GM12878 (cell line): ENCODE measurements at regions not wholly inside any gene's neighbourhood (a gene's known extent, or its start where the extent isn't known, plus 50 kb on each side); places are given as distances from the start of the nearest gene placed in this dataset.

ENCODE experiments used
- ATAC-seq: fragments of 200-7000 bp; cut with Tn5 transposase; 3 replicates; pipeline ENCODE4 v1.9.1; 2020; ENCODE audit warnings: mild to moderate bottlenecking, moderate library complexity
- BruUV-seq: library from RNA; stranded (reverse); fragments of 400-500 nt; replicated peaks from 2 replicates; lab custom pipeline; 2021; lab: Mats Ljungman, UMichigan
- CTCF ChIA-PET: fragments of 300-600 bp; sonication (Branson Sonifier 250); formaldehyde crosslinking; extraction: SDS; loops from one replicate; lab custom pipeline; 2021; ENCODE audit warnings: inconsistent platforms; lab: Yijun Ruan, JAX
- POLR2A ChIA-PET: fragments of 350-600 bp; formaldehyde crosslinking; extraction: SDS; loops from one replicate; lab custom pipeline; 2021; ENCODE audit warnings: inconsistent platforms; lab: Charles Lee
- RAD21 ChIA-PET: fragments of 300-600 bp; sonication (Branson Sonifier 250); formaldehyde crosslinking; loops from one replicate; lab custom pipeline; 2023; ENCODE audit warnings: antibody characterized with exemption; ENCODE audit not compliant: unreplicated experiment; lab: Charles Lee
- SMC1A ChIA-PET: fragments of 300-600 bp; sonication (Branson Sonifier 250); formaldehyde crosslinking; loops from one replicate; lab custom pipeline; 2023; ENCODE audit not compliant: unreplicated experiment, uncharacterized antibody; lab: Charles Lee
- DNase-seq: peaks from one replicate; pipeline ENCODE4 v3.0.0-alpha.2; 2011; ENCODE audit warnings: low read depth, low spot score
- FAIRE-seq: peaks from 3 replicates; lab custom pipeline; 2011; peaks lifted over from hg19 to GRCh38; lab: Jason Lieb, UNC
- H2AFZ ChIP-seq: 2 replicates; pipeline ENCODE4 v1.6.0; 2011; ENCODE audit warnings: low read depth, low read length, control low read depth; ENCODE audit not compliant: control insufficient read depth
- H3K27ac ChIP-seq: 2 replicates; pipeline ENCODE4 v1.5.1; 2011; ENCODE audit warnings: control low read depth; ENCODE audit not compliant: control insufficient read depth, insufficient read depth
- H3K27me3 ChIP-seq, 2 experiments: replicated peaks in 1 of 2; 2 replicates each; pipeline versions ENCODE4 v1.6.0 to v1.6.1; 2011; ENCODE audit warnings: low read length in 1 of 2; ENCODE audit not compliant: control insufficient read depth in 2 of 2, insufficient read depth in 2 of 2
- H3K36me3 ChIP-seq, 2 experiments: 2 replicates each; pipeline ENCODE4 v1.5.1; 2011; ENCODE audit warnings: low read length in 1 of 2; ENCODE audit not compliant: control insufficient read depth in 2 of 2, insufficient read depth in 2 of 2
- H3K4me1 ChIP-seq: 2 replicates; pipeline ENCODE4 v1.6.1; 2011; ENCODE audit warnings: mild to moderate bottlenecking, low read length, moderate library complexity, mixed read lengths; ENCODE audit not compliant: control insufficient read depth, insufficient read depth
- H3K4me2 ChIP-seq: 2 replicates; pipeline ENCODE4 v1.6.0; 2011; ENCODE audit warnings: control low read depth; ENCODE audit not compliant: control insufficient read depth, insufficient read depth
- H3K4me3 ChIP-seq: fragments of 200-600 bp; sonication (generic); 2 replicates; pipeline ENCODE4 v1.5.1; 2016
- H3K79me2 ChIP-seq: 2 replicates; pipeline ENCODE4 v1.6.0; 2011; ENCODE audit warnings: low read length; ENCODE audit not compliant: control insufficient read depth, insufficient read depth
- H3K9ac ChIP-seq: 2 replicates; pipeline ENCODE4 v1.8.0; 2011; ENCODE audit warnings: low read length, control low read depth, mixed read lengths; ENCODE audit not compliant: control insufficient read depth, insufficient read depth
- H3K9me3 ChIP-seq: replicated peaks from 3 replicates; pipeline ENCODE4 v1.5.1; 2011; ENCODE audit warnings: mild to moderate bottlenecking, low read length; ENCODE audit not compliant: control insufficient read depth, insufficient read depth
- H4K20me1 ChIP-seq: 2 replicates; pipeline ENCODE4 v1.6.0; 2011; ENCODE audit not compliant: control insufficient read depth, insufficient read depth
- ATF7 ChIP-seq: fragments of 450-650 bp; IDR thresholded peaks from 2 replicates; pipeline ENCODE4 v1.6.1; 2016; ENCODE audit warnings: low read depth, mild to moderate bottlenecking
- CBX3 ChIP-seq: fragments of 200-600 bp; sonication (generic); IDR thresholded peaks from 2 replicates; pipeline ENCODE4 v1.6.1; 2016; ENCODE audit warnings: low read depth, borderline replicate concordance
- CHD4 ChIP-seq: fragments of 200-600 bp; sonication (generic); IDR thresholded peaks from 2 replicates; pipeline ENCODE4 v1.6.1; 2016; ENCODE audit warnings: mild to moderate bottlenecking
- CTCF ChIP-seq, 3 experiments: IDR thresholded peaks in 2 of 3; conservative IDR thresholded peaks in 1 of 3; 2 replicates each; pipeline ENCODE4 v1.5.1; 2011; ENCODE audit warnings: low read depth in 3 of 3, low read length in 3 of 3, mild to moderate bottlenecking in 3 of 3, control low read depth in 2 of 3, moderate library complexity in 2 of 3, inconsistent platforms in 1 of 3, mixed read lengths in 1 of 3; ENCODE audit not compliant: control insufficient read depth in 2 of 3, insufficient read depth in 1 of 3; ENCODE audit errors: extremely low read depth in 1 of 3
- EZH2 ChIP-seq: IDR thresholded peaks from 2 replicates; pipeline ENCODE4 v1.6.1; 2012; ENCODE audit warnings: low read depth, mild to moderate bottlenecking, control low read depth, inconsistent platforms, low read length, borderline replicate concordance; ENCODE audit not compliant: control insufficient read depth
- JUND ChIP-seq: IDR thresholded peaks from 2 replicates; pipeline ENCODE4 v1.6.1; 2012; ENCODE audit warnings: low read depth, mild to moderate bottlenecking, low read length, improper control_type of control experiment, moderate library complexity
- MYC ChIP-seq: IDR thresholded peaks from 2 replicates; pipeline ENCODE4 v1.6.1; 2011; ENCODE audit warnings: mild to moderate bottlenecking, low read length, moderate library complexity, inconsistent platforms; ENCODE audit not compliant: insufficient read depth, insufficient replicate concordance, insufficient read length, severe bottlenecking
- NFYA ChIP-seq: IDR thresholded peaks from 2 replicates; pipeline ENCODE4 v1.6.1; 2011; ENCODE audit warnings: low read depth, mild to moderate bottlenecking, low read length, improper control_type of control experiment, borderline replicate concordance
- NR2C1 ChIP-seq: fragments of 450-650 bp; IDR thresholded peaks from 2 replicates; pipeline ENCODE4 v1.6.1; 2017; ENCODE audit warnings: antibody characterized with exemption, mild to moderate bottlenecking, moderate library complexity
- RAD21 ChIP-seq: IDR thresholded peaks from 2 replicates; pipeline ENCODE4 v1.6.1; 2011; ENCODE audit warnings: mild to moderate bottlenecking, low read depth, low read length, moderate library complexity; ENCODE audit not compliant: insufficient read depth
- REST ChIP-seq: IDR thresholded peaks from 2 replicates; pipeline ENCODE4 v1.6.1; 2012; ENCODE audit warnings: mild to moderate bottlenecking, low read depth, low read length
- SIN3A ChIP-seq: IDR thresholded peaks from 2 replicates; pipeline ENCODE4 v1.6.1; 2012; ENCODE audit warnings: low read depth, low read length, improper control_type of control experiment
- SKIL ChIP-seq: fragments of 450-650 bp; IDR thresholded peaks from 2 replicates; pipeline ENCODE4 v1.6.1; 2017; ENCODE audit warnings: mild to moderate bottlenecking, low read depth, inconsistent platforms; ENCODE audit not compliant: poor library complexity, severe bottlenecking
- ZBED1 ChIP-seq: IDR thresholded peaks from 2 replicates; pipeline ENCODE4 v1.6.1; 2016; ENCODE audit warnings: borderline replicate concordance
- ZBTB33 ChIP-seq: fragments of 450-650 bp; IDR thresholded peaks from 2 replicates; pipeline ENCODE4 v1.6.1; 2017; ENCODE audit warnings: mild to moderate bottlenecking
- WGBS: methylation state at CpG from one replicate; pipeline ENCODE4 v1.1.6; 2016; ENCODE audit warnings: low lambda C conversion rate; ENCODE audit not compliant: insufficient replicate concordance, insufficient coverage; ENCODE audit errors: missing lambda C conversion rate; 5-methylcytosine and 5-hydroxymethylcytosine counted together
- in situ Hi-C: fragments of 300-500 bp; cut with MboI; formaldehyde crosslinking; loops from 9 replicates; pipeline ENCODE4 v1.14.3; 2018; ENCODE audit warnings: mixed read lengths
- intact Hi-C: fragments of 100-400 bp; cut with micrococcal nuclease; formaldehyde crosslinking; loops from one replicate; pipeline ENCODE4 v1.14.2; 2022; ENCODE audit not compliant: unreplicated experiment

- Histone ChIP-seq H3K9me3 (no peaks in the 10 kb centered on the region; the same call in 2 of the 3 replicates), H3K4me2 (no peak overlapping the region), H2AFZ (no peak overlapping the region), H3K27me3 (no peaks in the 10 kb centered on the region), H4K20me1 (no peaks in the 10 kb centered on the region), H3K36me3 (no peaks in the 10 kb centered on the region), H3K4me1 (no peaks in the 10 kb centered on the region), H3K27ac (no peak overlapping the region), H3K9ac (no peak overlapping the region), H3K4me3 (no peak overlapping the region), H3K79me2 (no peaks in the 10 kb centered on the region)
- FAIRE-seq (no peak), DNase-seq (no peak), ATAC-seq (peak; percentile 73)
- ChIA-PET POLR2A (no interaction called here), RAD21 (interaction anchor here (0.6 kb wide), 1 partner anchor 65 kb away, joined by 4 read pairs; no protein-coding TSS in a partner anchor), CTCF (no interaction called here), SMC1A (no interaction called here)
- in situ Hi-C loops (no loop called here), intact Hi-C loops (no loop called here)
- WGBS = 0% methylated on average over 1 of the region's 1 CpG
- no TSS peak for BruUV-seq
- TF ChIP-seq CTCF (IDR thresholded peaks at IDR 0.05 in 2 of 3, conservative IDR thresholded peaks at IDR 0.05 in 1 of 3; ENCODE audit: control insufficient read depth in 2 of 3, extremely low read depth in 1 of 3, insufficient read depth in 1 of 3, low read depth in 3 of 3, low read length in 3 of 3) = no peak
- TF ChIP-seq NFYA = no peak
- TF ChIP-seq ZBTB33 = 0 out of 2 replicates have a peak, but pooled peaks have one; percentile 18
- TF ChIP-seq RAD21 = no peak
- TF ChIP-seq SIN3A = no peak
- TF ChIP-seq NR2C1 = no peak
- no peak for TF ChIP-seq SKIL
- no peak for TF ChIP-seq REST
- TF ChIP-seq ZBED1 = no peak
- no peak for TF ChIP-seq CBX3
- TF ChIP-seq JUND = no peak
- TF ChIP-seq CHD4 = no peak
- no peak for TF ChIP-seq MYC
- TF ChIP-seq EZH2 = no peak
- peak; percentile 41; the same call in 1 of the 2 replicates for TF ChIP-seq ATF7
These were observed 522.1 kb upstream of the LRRC7 start for GRCh38 chr1:69045572-69045971.
